ENCODE measurements at regions not wholly inside any gene's neighbourhood (a gene's known extent, or its start where the extent isn't known, plus 50 kb on each side); places are given as distances from the start of the nearest gene placed in this dataset.

DNA sequence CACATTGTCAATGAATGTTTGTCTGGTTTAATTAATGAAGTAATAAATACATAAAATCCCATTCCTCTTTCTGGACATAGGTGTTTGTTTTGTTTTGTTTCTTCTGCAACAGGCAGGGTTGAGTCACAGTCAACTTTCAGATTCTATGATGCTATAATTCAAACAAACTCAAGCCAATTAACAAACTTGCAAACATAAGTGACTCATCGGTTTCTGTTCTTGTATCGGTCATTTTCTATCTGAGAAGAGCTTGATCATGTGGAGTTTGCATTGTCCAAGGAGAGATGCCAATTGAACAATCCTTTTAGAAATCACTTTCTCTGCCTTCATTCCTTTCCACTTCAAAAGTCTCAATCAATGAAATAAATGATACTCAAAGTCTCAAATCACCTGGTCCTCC is 294.2 kb upstream of the C16orf82 start:
- H3K27me3 Mint-ChIP-seq (ENCODE audit: insufficient read depth), result no peaks in the 10 kb centered on the region
- peaks cover 28% of the 10 kb centered on the region for H3K4me1 Mint-ChIP-seq (ENCODE audit: low read depth)
- no peak overlapping the region for H3K4me3 Mint-ChIP-seq
- H3K36me3 Mint-ChIP-seq (ENCODE audit: low read depth), result no peaks in the 10 kb centered on the region
- intact Hi-C loops (cut with micrococcal nuclease), result loop anchor here (1.0 to 2.0 kb wide), 4 partner anchors 100 to 806 kb away; no protein-coding TSS in a partner anchor
- peaks cover 5% of the 10 kb centered on the region for H3K9me3 Mint-ChIP-seq
- H3K27ac Mint-ChIP-seq, result peak overlapping the region; percentile 50
- no peak for DNase-seq (ENCODE audit: low spot score)

DNA sequence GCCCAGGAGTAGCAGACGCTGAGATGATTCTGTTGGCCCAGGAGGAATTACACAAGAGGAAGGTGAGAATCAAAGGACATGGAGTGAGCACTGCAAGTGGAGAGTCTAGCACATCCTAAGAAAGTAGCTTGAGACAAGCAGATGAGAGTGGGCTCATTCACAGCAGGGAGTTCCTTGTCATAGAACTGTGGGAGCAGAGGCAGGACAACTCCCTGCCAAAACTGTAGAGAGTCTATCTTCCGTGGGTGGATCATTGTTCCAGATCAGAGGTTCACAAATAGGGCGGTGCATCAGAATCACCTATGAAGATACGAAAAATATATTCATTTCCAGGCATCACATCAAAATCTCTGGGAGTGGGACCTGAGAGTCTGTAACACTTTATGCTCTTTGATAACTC is 288.9 kb upstream of the C16orf82 start:
- DNase-seq (ENCODE audit: low spot score), result no peak
- intact Hi-C loops (cut with micrococcal nuclease), result no loop called here
- H3K9me3 Mint-ChIP-seq, result peaks cover 5% of the 10 kb centered on the region
- no peaks in the 10 kb centered on the region for H3K36me3 Mint-ChIP-seq (ENCODE audit: low read depth)
- no peak overlapping the region for H3K4me3 Mint-ChIP-seq
- peaks cover 4% of the 10 kb centered on the region for H3K27me3 Mint-ChIP-seq (ENCODE audit: insufficient read depth)
- peaks cover 2% of the 10 kb centered on the region for H3K4me1 Mint-ChIP-seq (ENCODE audit: low read depth)
- no peak overlapping the region for H3K27ac Mint-ChIP-seq

- intact Hi-C loops (cut with micrococcal nuclease), result no loop called here
- Mint-ChIP-seq H3K36me3 (ENCODE audit: low read depth) (no peaks in the 10 kb centered on the region), H3K27ac (no peak overlapping the region), H3K9me3 (no peaks in the 10 kb centered on the region), H3K4me3 (no peak overlapping the region), H3K27me3 (ENCODE audit: insufficient read depth) (peaks cover 4% of the 10 kb centered on the region), H3K4me1 (ENCODE audit: low read depth) (peaks cover 5% of the 10 kb centered on the region)
- DNase-seq (ENCODE audit: low spot score), result no peak
Observed at GRCh38 chr16:26787924-26788323, 278.8 kb upstream of the C16orf82 start.

DNA sequence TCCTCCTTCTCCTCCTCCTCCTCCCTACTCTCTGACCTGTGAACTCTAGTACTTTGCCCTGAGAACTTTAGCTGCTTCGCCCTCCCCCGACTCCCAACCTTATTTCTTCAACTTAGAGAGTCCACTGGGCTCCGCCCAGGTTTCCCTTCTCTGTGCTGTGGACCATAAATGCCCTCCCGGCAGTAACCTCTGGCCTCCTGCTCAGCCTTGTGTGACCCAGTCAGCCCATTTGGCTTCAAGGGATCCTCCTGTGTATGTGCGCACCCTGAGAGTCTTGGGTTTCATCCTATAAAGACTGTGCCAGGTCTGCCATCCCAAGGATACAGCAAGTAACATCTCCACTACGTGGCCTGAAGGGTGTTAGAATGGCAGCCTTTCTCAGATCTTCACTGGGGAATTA is 275.6 kb upstream of the C16orf82 start:
- Mint-ChIP-seq H3K4me1 (ENCODE audit: low read depth) (peaks cover 14% of the 10 kb centered on the region), H3K9me3 (no peaks in the 10 kb centered on the region), H3K27me3 (ENCODE audit: insufficient read depth) (peaks cover 4% of the 10 kb centered on the region), H3K36me3 (ENCODE audit: low read depth) (no peaks in the 10 kb centered on the region), H3K4me3 (no peak overlapping the region), H3K27ac (no peak overlapping the region)
- intact Hi-C loops (cut with micrococcal nuclease), result loop anchor here (5.0 kb wide), 1 partner anchor 124 kb away; no protein-coding TSS in a partner anchor
- no peak for DNase-seq (ENCODE audit: low spot score)

DNA sequence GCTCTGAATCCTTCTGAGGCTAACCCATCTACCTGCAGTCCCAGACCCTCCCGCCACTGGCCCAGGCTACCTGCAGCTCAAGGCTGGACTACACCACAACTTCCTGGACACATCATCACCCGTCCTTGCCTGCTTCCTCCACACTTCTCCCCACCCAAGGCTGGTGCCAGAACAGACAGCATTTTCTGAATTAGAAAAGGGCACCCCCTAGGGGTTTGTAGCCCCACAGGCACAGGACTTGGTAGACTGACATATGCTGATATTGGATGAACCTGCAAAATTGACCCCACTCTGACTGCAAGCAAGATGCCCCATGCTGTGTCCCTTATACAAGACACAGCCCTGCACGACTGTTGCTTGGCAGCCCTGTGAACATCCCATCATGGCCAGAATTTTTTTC is 271.5 kb upstream of the C16orf82 start:
- H3K4me1 Mint-ChIP-seq (ENCODE audit: low read depth), result peaks cover 14% of the 10 kb centered on the region
- H3K4me3 Mint-ChIP-seq, result no peak overlapping the region
- no peaks in the 10 kb centered on the region for H3K36me3 Mint-ChIP-seq (ENCODE audit: low read depth)
- H3K27me3 Mint-ChIP-seq (ENCODE audit: insufficient read depth), result no peaks in the 10 kb centered on the region
- no peak overlapping the region for H3K27ac Mint-ChIP-seq
- no peaks in the 10 kb centered on the region for H3K9me3 Mint-ChIP-seq
- DNase-seq (ENCODE audit: low spot score), result peak; percentile 14
- intact Hi-C loops (cut with micrococcal nuclease), result loop anchor here (2.0 kb wide), 1 partner anchor 956 kb away; no protein-coding TSS in a partner anchor

- Mint-ChIP-seq H3K27ac (no peak overlapping the region), H3K4me3 (no peak overlapping the region)
- DNase-seq (ENCODE audit: low spot score), result no peak
Observed at GRCh38 chr16:26801628-26802027, 265.1 kb upstream of the C16orf82 start.

GRCh38 chr16:26802440-26802839 is 264.3 kb upstream of the C16orf82 start:
- H3K4me3 Mint-ChIP-seq, result no peak overlapping the region
- H3K27me3 Mint-ChIP-seq (ENCODE audit: insufficient read depth), result peaks cover 6% of the 10 kb centered on the region
- no peaks in the 10 kb centered on the region for H3K9me3 Mint-ChIP-seq
- intact Hi-C loops (cut with micrococcal nuclease), result no loop called here
- no peaks in the 10 kb centered on the region for H3K36me3 Mint-ChIP-seq (ENCODE audit: low read depth)
- no peak for DNase-seq (ENCODE audit: low spot score)
- no peak overlapping the region for H3K27ac Mint-ChIP-seq
- no peaks in the 10 kb centered on the region for H3K4me1 Mint-ChIP-seq (ENCODE audit: low read depth)

More at GRCh38 chr16:26801628-26802027, 265.1 kb upstream of the C16orf82 start:
- H3K27me3 Mint-ChIP-seq (ENCODE audit: insufficient read depth), result peaks cover 6% of the 10 kb centered on the region
- intact Hi-C loops (cut with micrococcal nuclease), result no loop called here
- H3K9me3 Mint-ChIP-seq, result no peaks in the 10 kb centered on the region
- no peaks in the 10 kb centered on the region for H3K4me1 Mint-ChIP-seq (ENCODE audit: low read depth)
- no peaks in the 10 kb centered on the region for H3K36me3 Mint-ChIP-seq (ENCODE audit: low read depth)

DNA sequence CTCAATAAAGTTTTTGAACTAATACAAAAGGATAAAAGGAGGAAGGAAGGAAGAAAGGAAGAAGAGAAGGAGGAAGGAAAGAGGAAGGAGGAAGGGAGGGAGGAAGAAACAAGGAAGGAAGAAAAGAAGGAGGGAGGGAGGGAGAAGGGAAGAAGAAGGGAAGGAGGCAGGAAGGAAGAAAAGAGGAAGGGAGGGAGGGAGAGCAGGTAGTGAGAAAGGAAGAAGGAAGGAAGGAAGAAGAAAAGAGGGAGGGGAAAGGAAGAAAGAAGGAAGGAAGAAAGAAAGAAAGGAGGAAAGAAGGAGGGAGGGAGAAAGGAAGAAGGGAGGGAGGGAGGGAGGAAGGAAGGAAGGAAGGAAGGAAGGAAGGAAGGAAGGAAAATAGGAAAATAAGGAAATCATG is 263.8 kb upstream of the C16orf82 start:
- Mint-ChIP-seq H3K36me3 (ENCODE audit: low read depth) (no peaks in the 10 kb centered on the region), H3K9me3 (no peaks in the 10 kb centered on the region), H3K27me3 (ENCODE audit: insufficient read depth) (peaks cover 6% of the 10 kb centered on the region), H3K27ac (no peak overlapping the region), H3K4me3 (no peak overlapping the region), H3K4me1 (ENCODE audit: low read depth) (no peaks in the 10 kb centered on the region)
- intact Hi-C loops (cut with micrococcal nuclease), result no loop called here
- DNase-seq (ENCODE audit: low spot score), result no peak

DNA sequence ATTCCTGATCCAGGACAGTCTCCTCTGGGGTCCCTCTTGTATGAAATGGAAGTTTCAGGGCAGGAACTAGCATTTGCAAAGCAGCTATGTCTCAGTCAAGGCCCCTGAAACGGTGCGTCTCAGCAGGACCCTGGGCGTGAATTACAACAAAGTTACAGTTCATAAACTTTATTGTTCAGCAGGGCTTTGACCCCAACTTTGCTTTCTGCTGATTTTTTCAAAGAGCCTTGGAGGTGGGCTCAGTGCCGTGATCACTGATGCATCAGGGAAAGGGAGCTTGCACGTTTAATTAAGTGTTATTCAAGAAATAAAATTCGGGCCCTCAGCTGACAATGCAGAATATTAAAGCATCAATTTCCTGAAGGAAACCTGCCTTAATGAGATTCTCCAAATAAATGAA is 260.1 kb upstream of the C16orf82 start:
- no peaks in the 10 kb centered on the region for H3K9me3 Mint-ChIP-seq
- intact Hi-C loops (cut with micrococcal nuclease), result no loop called here
- H3K36me3 Mint-ChIP-seq (ENCODE audit: low read depth), result no peaks in the 10 kb centered on the region
- no peaks in the 10 kb centered on the region for H3K4me1 Mint-ChIP-seq (ENCODE audit: low read depth)
- no peak for DNase-seq (ENCODE audit: low spot score)
- peaks cover 8% of the 10 kb centered on the region for H3K27me3 Mint-ChIP-seq (ENCODE audit: insufficient read depth)
- H3K4me3 Mint-ChIP-seq, result no peak overlapping the region
- no peak overlapping the region for H3K27ac Mint-ChIP-seq

DNA sequence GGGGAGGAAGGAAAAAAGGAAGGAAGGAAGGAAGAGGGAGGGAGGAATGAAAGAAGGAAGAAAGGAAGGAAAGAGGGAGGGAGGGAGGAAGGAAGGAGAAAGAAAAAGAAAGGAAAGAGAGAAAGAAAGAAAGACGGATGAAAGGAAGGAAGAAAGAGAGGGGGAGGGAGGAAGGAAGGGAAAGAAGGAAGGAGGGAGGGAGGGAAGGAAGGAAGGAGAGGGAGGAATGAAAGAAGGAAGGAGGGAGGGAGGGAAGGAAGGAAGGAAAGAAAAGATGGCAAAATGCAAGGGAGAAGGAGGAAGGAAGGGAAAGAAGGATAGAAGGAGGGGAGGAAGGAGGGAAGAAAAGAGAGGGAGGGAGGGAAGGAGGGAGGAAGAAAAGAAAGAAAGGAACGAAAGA is 257.3 kb upstream of the C16orf82 start:
- Mint-ChIP-seq H3K36me3 (ENCODE audit: low read depth) (no peaks in the 10 kb centered on the region), H3K9me3 (no peaks in the 10 kb centered on the region)

GRCh38 chr16:26816266-26816665 is 250.5 kb upstream of the C16orf82 start:
- no peak overlapping the region for H3K4me3 Mint-ChIP-seq
- no peak overlapping the region for H3K27ac Mint-ChIP-seq
- intact Hi-C loops (cut with micrococcal nuclease), result no loop called here
- H3K27me3 Mint-ChIP-seq (ENCODE audit: insufficient read depth), result no peaks in the 10 kb centered on the region
- no peak for DNase-seq (ENCODE audit: low spot score)
- H3K4me1 Mint-ChIP-seq (ENCODE audit: low read depth), result peaks cover 4% of the 10 kb centered on the region
- H3K36me3 Mint-ChIP-seq (ENCODE audit: low read depth), result no peaks in the 10 kb centered on the region
- H3K9me3 Mint-ChIP-seq, result no peaks in the 10 kb centered on the region

More for the DNA sequence above, 257.3 kb upstream of the C16orf82 start:
- Mint-ChIP-seq H3K27me3 (ENCODE audit: insufficient read depth) (peaks cover 7% of the 10 kb centered on the region), H3K4me3 (no peak overlapping the region), H3K4me1 (ENCODE audit: low read depth) (no peaks in the 10 kb centered on the region), H3K27ac (no peak overlapping the region)
- no peak for DNase-seq (ENCODE audit: low spot score)
- intact Hi-C loops (cut with micrococcal nuclease), result no loop called here

GRCh38 chr16:26816885-26817571 is 249.7 kb upstream of the C16orf82 start:
- Mint-ChIP-seq H3K27me3 (ENCODE audit: insufficient read depth) (no peaks in the 10 kb centered on the region), H3K36me3 (ENCODE audit: low read depth) (no peaks in the 10 kb centered on the region), H3K9me3 (no peaks in the 10 kb centered on the region), H3K27ac (no peak overlapping the region), H3K4me1 (ENCODE audit: low read depth) (peaks cover 4% of the 10 kb centered on the region), H3K4me3 (no peak overlapping the region)
- DNase-seq (ENCODE audit: low spot score), result no peak
- intact Hi-C loops (cut with micrococcal nuclease), result no loop called here

DNA sequence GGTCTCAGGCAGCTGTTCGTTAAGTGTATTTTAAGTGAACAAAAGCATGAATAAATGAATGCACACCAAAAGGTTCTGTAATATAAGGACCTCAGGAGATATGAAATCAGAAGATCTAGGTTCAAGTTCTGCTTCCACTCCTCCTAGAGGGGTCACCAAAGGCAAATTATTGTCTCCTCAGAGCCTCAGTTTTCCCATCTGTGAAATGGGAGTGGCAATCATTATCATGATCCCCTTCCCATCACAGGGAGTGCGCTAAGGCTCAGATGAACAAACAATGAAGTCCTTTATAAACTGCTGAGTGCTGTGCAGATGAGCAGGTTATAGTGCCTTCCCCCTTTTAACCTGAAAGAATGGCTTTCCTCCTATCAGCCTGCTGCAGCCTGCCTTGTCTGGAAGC is 248.3 kb upstream of the C16orf82 start:
- no peaks in the 10 kb centered on the region for H3K27me3 Mint-ChIP-seq (ENCODE audit: insufficient read depth)
- peaks cover 4% of the 10 kb centered on the region for H3K4me1 Mint-ChIP-seq (ENCODE audit: low read depth)
- H3K4me3 Mint-ChIP-seq, result no peak overlapping the region
- no peak for DNase-seq (ENCODE audit: low spot score)
- H3K27ac Mint-ChIP-seq, result no peak overlapping the region
- intact Hi-C loops (cut with micrococcal nuclease), result no loop called here
- H3K9me3 Mint-ChIP-seq, result no peaks in the 10 kb centered on the region
- H3K36me3 Mint-ChIP-seq (ENCODE audit: low read depth), result no peaks in the 10 kb centered on the region

GRCh38 chr16:26824469-26824868 is 242.3 kb upstream of the C16orf82 start:
- Mint-ChIP-seq H3K27ac (no peak overlapping the region), H3K4me3 (no peak overlapping the region), H3K36me3 (ENCODE audit: low read depth) (no peaks in the 10 kb centered on the region), H3K9me3 (no peaks in the 10 kb centered on the region), H3K27me3 (ENCODE audit: insufficient read depth) (no peaks in the 10 kb centered on the region), H3K4me1 (ENCODE audit: low read depth) (no peaks in the 10 kb centered on the region)
- no peak for DNase-seq (ENCODE audit: low spot score)
- intact Hi-C loops (cut with micrococcal nuclease), result no loop called here
